ENCODE measurements at regions not wholly inside any gene's neighbourhood (a gene's known extent, or its start where the extent isn't known, plus 50 kb on each side); places are given as distances from the start of the nearest gene placed in this dataset.
"Not testable (repeated sequence)": the region's sequence is repeated elsewhere in the genome, so short reads cannot be mapped to it uniquely, and the experiment has no call there.

DNA sequence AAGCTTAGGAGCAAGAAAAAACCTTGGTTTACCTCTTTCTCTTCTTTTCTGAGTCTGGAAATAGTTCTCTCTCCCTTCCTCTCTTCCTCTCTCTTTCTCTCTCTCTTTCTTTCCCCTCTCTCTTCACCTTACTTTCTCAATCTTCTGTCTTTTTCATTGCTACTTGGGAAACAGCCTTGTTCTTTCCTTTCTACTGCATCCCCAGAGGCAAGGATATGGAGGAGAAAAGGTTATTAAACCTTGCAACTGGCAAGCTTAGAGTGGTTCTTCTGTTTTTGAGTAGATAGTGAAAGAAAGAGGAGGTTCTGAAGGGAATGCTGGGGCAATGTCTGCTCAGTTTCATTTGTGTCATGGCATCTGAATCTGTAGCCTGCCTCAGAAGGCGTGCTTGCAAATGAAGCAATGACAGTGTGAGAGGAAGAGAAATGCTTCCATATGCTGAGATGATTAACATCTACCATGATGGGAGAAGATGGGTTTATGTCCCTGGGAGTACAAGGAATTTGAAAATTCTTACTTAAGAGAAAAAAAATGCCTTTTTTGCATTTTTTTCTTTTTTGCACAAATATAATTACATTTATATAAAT, 190.6 kb downstream of the CEP135 start:
- no peak for DNase-seq

DNA sequence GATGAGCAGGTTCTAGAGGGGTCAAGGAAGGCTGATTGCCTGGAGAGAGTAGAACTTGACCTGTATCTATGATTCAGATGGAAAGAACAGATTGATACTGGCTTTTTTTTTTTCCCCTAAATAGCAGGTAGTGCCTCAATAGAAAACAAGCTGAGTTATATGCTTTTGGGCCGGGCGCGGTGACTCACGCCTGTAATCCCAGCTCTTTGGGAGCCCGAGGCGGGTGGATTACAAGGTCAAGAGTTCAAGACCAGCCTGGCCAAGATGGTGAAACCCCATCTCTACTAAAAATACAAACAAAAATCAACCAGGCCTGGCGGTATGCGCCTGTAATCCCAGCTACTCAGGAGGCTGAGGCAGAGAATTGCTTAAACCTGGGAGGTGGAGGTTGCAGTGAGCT, 186.1 kb downstream of the CEP135 start:
- not testable (repeated sequence) for DNase-seq

DNA sequence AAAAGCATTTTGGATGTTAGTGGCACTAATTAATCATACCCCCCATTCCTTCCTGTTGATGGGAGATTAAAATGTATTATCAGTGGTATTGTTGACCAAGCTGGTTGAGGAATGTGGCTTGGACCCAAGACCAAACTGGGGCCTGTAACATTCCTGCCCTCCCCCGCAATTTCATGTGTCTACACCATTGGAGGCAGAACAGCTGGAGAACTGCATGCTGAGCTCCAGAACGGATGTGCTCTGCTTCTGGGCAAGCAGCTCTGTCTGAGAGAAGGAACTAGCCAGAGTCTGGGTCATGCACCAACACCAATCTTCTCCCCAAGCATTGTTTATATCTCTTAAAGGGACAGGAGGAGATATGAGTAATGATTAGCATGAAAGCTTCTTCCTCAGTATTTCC, 185.5 kb downstream of the CEP135 start:
- DNase-seq = no peak

DNA sequence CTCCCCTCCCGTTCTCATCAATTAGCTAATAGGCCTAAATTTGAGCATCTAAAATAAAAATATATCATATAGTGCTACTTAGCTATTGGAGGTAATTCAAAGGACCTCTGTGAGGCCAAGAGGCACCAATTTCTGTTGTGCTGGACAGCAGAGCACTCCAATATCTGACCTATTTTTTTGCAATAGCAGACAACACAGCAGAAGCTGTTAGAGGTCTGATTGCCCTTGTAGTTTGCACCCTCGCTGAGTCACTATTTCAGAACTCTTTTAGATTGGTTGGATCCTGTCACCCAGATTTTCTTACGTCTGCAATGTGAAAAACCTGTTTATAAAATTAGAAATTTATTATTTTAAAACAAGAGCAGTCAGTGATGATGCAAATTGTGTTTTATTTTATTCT, 184.1 kb downstream of the CEP135 start:
- DNase-seq = no peak

DNA sequence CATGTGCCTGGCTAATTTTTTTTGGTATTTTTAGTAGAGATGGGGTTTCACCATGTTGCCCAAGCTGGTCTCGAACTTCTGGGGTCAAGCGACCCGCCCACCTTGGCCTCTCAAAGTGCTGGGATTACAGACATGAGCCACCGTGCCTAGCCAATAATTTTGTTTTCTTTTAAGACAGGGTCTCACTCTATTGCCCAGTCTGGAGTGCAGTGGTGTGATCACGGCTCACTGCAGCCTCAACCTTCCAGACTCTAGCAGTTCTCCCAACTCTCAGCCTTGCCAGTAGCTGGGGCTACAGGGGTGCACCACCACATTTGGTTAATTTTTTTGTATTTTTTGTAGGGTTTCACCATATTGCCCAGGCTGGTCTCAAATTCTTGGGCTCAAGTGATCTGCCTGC, 183.4 kb downstream of the CEP135 start:
- not testable (repeated sequence) for DNase-seq

DNA sequence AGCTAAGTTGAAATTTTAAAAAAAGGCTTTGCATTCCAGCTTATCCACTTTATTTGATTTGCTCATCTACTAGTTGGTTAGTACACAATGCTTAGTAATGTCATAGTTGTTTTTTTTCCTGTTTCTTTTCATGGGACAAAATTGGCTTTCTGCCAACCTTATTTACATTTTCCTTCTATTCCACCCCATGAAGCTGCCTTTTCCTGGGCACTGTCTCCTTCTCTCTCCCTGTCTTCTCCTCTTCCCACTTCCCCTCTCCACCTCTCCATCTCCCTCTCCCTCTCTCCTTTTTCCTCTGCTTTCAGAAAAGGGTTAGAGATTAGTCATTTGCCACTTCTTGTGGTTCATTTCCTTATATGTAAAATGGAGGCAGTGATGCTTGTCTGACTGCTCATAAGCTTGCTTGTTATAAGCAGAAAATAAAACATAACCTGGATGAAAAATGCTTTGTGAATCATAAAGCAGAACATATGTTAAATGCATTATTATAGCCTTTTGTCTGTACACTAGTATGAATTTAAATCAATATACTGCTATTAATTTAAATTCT, 181.9 kb downstream of the CEP135 start:
- no peak for DNase-seq

DNA sequence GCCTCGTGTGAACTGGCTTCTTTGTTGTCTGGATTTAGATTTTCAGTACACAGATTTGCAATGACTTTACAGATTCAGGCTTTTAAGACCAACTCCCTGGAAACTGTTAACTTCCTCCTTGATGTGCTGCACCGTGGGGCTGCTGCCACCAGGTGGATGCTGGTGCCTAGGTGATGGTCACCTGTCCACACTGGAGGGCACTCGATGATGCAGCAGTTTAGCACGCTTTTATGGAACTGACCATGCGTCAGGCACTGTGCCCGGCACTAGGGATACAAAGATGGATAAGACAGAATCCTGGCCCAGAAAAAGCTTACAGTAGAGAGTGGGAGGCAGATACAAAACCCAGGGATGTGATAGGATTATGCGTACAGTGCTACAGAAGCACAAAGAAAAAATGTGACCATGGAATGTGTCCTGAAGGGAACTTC, 180.7 kb downstream of the CEP135 start:
- DNase-seq = no peak

DNA sequence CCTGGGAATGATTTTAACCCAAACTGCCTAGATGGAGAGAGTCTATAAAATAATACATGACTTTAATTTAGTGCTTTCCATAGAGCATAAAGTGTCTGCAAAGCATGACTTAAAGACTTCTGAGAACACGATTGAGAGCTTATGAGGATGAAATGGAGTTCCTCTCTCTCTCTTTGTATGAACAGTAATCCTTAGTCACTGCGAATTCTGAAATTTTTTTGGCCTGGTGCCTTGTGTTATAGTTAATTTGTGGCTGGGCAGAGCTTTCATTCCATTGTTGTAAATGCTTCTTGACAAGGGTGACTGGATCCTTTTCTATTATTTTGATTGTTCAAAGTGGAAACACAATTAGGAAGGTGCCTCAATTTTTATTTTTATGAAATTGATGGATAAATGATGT, 179.5 kb downstream of the CEP135 start:
- DNase-seq = no peak

DNA sequence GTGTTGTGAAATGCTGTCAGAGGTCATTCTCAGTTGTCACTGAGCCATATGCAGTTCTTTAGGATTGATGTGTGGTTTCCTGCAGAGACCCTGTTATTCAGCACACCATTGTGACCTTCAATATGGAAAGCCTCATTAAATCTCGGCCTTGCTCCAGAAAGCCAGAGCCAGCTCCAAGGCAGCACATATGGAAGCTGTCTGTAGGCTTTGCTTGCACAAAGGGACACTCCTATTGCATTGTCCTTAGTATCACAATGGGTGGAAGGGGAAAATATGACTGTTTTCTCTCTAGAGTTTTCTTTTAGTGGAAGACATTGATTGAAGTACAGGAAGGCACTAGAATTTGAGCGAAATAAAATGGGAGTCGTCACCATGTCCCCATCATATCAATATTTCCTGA, 179.0 kb downstream of the CEP135 start:
- no peak for DNase-seq

DNA sequence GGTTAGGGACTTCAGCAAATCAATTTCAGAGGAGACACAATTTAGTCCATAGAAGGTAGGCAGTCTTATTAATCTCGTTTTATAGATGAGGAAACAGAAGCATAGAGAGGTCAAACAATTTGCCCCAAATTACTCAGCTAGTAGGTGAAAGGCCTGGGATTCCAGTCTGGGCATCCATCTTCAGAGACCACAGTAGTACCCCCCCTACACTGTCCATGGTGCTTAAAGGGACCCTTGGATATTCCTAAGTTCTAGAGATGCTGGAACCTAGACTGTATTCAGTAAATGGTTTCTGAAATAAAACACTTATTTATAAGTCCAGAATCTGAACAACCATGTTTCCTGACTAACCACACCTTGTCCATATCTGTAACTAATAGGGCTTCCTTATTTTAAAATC, 174.8 kb downstream of the CEP135 start:
- DNase-seq = no peak

DNA sequence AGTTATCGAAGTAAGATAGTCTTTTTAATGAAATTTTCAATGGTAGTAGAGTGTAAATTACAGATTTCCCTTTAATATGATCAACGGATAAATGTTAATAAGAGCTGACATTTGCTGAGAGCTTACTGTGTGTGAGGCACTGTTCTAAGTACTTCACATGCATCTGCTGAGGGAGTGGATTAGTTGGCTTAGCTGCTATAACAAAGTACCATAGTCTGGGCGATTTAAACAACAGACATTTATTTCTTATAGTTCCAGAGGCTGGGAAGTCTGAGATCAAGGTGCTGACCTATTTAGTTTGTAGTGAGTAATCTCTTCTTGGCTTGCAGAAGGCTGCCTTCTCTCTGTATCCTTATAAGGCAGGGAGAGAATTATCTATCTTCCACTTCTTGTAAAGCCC, 174.3 kb downstream of the CEP135 start:
- no peak for DNase-seq

DNA sequence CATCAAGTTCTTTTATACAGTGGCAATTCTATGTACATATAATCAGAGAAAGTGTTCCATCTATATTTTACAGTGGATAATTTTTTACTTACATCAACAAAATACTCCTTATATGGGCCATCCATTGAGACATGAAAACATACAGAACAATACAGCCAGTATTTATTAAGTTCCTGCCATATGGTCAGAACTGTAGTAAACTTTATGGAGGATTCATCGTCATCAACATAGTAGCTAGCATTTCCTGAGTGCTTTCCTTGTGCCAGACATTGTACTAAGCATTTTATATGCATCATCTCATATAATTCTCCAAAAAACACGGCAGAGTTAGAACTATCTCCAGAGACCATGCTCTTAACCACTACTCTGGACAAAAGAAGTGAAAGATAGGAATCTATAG, 170.1 kb downstream of the CEP135 start:
- no peak for DNase-seq

DNA sequence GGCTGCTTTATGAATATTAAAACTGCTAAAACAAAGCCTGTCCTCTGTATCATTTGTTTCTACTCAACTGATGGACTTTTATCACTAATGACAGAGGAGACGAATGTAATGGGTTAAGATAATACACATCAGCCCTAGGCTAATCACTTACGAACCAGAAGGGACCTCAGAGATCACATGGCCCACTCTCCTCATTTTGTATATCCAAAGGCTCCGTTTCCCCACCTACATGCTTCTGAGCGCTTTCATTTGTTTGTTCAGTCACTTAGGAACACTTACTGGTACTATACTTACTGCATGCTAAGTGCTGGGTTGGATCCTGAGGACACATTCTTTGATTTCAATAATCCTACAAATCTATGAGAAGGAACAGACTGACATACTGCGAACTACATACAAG, 169.3 kb downstream of the CEP135 start:
- DNase-seq = no peak

DNA sequence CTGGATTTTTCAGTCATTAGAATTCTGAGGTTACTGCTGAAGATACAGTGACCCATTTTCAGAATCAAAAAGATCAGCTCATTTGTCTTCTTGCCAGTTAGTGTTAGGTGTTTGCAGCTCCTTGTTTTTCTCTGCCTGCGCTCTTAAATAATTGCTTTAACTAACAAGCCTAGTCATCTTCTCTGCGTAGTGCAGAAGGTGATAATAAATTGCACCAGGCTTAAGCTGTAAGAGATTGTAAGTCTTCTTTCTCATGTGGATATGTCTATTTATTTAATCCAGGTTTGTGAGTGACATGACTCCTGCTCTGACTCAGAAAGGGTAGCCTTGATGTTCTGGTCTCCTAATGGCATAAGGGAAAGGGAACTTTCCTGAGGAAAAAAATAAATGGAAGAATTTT, 167.2 kb downstream of the CEP135 start:
- no peak for DNase-seq

DNA sequence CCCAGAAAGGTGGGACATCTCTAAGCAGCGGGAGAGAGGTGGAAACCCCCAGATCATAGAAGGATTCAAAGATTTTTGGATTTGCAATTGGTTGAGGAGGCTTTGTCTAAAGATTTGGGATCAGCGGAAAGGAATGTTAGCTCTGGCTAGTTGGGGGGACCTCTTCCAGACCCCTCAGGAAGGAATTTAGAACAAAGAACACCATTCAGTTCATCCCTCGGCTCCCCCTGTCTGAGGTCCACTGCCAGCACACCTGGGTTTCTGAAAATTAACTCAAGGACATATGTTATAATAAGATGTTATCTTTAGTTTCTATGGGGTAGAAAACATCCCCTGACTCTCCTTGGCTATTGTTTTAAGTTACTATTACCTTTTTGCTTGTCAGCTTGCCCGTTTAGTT, 163.6 kb downstream of the CEP135 start:
- no peak for DNase-seq

DNA sequence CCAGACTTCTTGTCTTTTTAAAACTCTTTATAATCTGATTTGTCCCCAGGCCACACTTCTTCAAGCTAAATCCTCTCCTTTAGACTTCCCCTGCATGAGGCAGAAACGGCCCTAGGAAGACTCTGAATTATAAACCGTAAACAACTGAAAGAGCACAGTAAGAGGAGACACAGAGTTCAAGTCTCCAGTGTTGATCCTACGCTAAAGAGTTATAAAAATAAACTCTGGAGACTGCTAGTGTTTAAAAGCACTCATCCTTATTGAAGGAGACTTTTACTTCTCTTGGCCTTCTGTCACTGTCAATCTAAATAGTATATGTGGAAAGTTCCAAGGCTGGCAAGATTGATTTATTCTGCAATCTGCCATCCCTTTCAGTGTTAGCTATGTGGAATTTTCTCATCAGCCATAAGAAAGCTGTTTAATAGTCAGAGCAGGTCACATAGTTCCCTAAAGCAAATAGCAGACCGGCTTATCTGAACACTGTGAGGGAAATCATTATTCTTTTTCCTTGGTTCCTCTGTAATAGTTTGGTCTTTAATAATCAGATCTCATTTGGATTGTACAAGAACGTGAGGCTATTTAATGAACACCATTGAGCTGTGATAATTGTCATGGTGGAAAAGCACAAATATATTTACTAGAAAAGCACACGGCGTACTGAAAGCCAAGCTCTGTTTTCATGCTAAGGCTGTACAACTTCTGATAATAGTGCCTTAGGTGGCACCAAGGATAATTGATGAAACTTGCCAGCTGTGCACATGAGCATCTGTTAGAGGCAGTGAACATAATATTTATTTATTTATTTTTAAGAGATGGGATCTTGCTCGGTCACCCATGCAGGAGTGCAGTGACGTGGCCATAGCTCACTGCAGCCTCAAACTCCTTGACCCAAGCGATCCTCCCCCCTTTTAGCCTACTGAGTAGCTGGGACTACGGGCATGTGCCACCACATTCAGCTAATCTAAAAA, 157.7 kb downstream of the CEP135 start:
- DNase-seq = no peak

DNA sequence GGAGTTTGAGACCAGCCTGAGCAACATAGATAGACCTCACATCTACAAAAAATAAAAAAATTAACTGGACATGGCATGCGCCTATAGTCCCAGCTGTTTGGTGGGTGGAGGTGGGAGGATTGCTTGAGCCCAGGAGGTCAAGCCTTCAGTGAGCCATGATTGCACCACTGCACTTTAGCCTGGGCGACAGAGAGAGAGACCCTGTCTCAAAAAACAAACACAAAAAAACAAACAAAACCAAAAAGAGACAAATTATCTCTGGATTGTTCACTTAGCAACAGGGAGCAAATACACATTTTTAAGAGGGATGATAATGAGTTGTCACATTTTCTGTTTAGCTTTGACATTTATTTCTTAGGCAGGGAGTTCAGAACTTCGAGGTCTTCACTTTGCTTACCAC, 155.4 kb downstream of the CEP135 start:
- DNase-seq = no peak

DNA sequence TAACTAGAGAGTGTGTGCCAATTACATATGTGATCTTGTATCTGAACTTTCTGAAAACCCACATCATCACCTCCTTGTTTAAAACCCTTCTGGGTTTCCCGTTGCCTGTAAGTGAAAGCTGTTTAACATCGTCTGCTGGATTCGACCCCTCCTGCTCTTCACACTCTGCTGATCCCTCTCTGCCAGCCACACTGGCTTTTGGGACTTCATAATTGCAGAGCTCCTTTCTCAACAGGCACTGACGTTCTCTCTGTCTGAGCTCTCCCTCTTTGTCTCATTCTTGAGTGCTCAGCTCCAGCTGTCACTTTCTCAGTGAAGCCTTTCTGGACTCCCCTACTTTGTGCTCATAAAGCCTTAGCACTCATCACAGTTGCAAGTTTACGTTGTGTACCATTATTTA, 153.9 kb downstream of the CEP135 start:
- DNase-seq = no peak

DNA sequence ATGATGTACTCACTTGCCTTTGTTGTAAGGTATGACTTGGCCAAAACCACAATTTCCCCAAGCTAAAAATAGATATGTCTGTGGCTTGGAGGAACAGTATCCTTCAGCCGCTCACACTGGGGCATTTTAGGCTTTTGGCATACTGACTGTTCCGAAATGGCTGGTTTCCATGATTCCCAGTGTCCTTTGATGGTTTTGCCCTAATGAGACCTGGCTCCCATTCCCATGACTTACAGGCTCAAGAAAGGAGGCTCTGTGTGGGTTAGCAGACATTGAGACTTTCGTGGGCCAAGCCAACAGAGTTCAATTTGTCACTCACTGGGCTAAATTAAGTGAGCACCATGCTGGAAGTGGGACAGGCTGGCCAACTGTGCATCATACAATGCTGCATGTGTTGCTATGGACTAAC, 150.6 kb downstream of the CEP135 start:
- no peak for DNase-seq

DNA sequence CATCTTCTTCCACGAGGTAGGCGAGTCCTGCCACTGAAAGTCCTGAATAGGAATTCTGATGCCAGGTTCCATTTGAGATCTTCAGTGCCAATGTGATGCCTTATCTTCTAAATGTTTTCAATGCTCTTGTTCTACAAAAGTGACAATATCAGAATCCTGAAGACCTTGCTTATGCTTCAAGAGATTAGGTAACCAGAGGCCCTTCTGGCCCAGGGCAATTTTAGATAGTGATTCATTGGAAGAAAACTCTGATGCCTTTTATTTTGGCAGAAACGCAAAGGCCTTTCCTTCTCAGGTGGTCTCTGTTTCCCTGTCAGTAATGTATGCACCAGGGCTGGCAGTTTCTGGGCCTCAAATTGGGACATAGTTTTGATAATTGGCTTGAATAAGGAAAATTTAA, 144.8 kb downstream of the CEP135 start:
- DNase-seq = no peak

DNA sequence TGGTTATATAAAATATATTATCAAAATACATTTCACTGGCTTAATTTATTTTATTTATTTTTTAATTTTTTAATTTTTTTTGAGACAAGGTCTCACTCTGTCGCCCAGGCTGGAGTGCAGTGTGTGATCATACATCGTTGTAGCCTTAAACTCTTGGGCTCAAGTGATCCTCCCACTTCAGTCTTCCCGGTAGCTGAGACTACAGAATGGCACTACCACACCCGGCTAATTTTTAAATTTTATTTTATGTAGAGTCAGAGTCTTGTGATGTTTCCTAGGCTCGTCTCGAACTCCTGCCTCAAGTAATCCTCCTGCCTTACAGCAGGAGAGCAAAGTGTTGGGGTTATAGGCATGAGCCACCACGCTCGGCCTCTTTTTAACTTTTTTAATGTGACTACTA, 143.8 kb downstream of the CEP135 start:
- DNase-seq = no peak

DNA sequence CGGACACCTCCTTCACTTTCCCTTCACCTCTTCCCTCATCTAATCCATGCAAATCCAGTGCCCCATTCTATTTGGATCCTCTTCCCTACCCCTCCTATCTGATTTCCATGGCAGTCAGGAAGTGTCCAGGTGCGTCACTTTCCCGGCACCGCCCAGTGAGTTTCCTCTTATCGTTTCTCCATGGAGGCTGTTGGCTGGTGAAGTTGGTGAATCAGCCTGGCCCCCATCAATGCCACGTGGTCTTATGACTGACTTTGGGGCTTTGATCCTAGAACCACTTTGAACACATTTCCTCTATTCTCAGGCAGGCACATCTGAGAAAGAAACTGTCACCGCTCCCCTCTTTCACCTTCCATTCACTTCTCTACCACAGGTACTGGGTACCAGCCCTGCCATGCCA, 137.8 kb downstream of the CEP135 start:
- DNase-seq = no peak

DNA sequence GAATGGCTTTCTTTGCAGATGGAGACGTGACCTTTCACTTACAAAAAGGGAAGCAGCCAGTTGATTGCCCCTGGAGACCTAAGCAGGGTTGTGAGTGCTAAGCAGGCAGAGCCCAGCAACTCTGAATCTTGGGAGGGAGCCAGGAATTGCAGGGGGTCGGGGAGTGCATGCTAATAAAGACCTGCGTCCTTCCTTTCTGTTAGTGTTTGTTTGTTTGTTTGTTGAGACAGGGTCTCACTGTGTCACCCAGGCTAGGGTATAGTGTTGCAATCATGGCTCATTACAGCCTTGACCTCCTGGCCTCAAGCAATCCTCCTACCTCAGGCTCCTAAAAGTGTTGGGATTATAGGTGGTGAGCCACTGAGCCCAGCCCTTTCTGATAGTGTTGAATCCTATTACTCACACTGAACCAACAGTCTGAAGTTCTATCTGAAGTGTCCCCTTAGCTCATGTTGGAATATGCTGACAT, 137.4 kb downstream of the CEP135 start:
- DNase-seq = no peak

DNA sequence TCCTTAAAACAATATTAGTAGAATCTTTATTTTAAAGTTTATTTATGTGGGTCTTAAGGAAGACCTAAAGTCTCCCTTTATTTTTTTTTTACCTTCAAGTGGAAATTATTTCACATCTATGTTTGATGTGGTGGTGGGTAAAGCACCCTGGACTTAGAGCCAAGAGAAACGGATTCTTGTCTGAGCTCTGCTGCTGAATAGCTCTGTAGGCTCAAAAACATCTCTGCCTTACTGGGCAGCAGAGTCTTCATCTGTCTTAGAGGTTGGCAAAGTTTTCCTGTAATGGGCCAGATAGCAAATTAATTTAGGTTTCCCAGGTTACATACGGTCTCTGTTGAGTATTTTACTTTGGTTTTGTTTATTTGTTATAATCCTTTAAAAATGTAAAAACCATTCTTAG, 136.5 kb downstream of the CEP135 start:
- no peak for DNase-seq
